Testis (tissue), 2 donors: ENCODE measurements at regions not wholly inside any gene's neighbourhood (a gene's known extent, or its start where the extent isn't known, plus 50 kb on each side); places are given as distances from the start of the nearest gene placed in this dataset.

ENCODE experiments used
- DNase-seq: peaks from one replicate; pipeline ENCODE4 v3.0.0-alpha.2; 2019
- H3K27ac ChIP-seq, 2 donors: fragments of 200-600 bp; sonication (generic); one replicate each; pipeline ENCODE4 v1.5.1; 2019
- H3K27me3 ChIP-seq: fragments of 200-600 bp; sonication (generic); one replicate; pipeline ENCODE4 v1.5.1; 2019
- H3K36me3 ChIP-seq: fragments of 200-600 bp; sonication (generic); one replicate; pipeline ENCODE4 v1.5.1; 2017; ENCODE audit warnings: low read depth; ENCODE audit errors: missing control alignments
- H3K4me1 ChIP-seq: fragments of 200-600 bp; sonication (generic); one replicate; pipeline ENCODE4 v1.5.1; 2019
- H3K4me3 ChIP-seq, 2 donors: fragments of 200-600 bp; sonication (generic); one replicate each; pipeline ENCODE4 v1.5.1; 2017 to 2019
- H3K9me3 ChIP-seq: fragments of 200-600 bp; sonication (generic); one replicate; pipeline ENCODE4 v1.5.1; 2017
- POLR2A ChIP-seq: fragments of 450-650 bp; IDR thresholded peaks from one replicate; pipeline ENCODE4 v1.6.1; 2017; ENCODE audit warnings: antibody characterized with exemption, mild to moderate bottlenecking, moderate library complexity
- WGBS, 2 donors: methylation state at CpG; one replicate each; pipeline ENCODE4 v1.1.5; 2018; 5-methylcytosine and 5-hydroxymethylcytosine counted together
- intact Hi-C: fragments of 100-400 bp; cut with DNase I; formaldehyde crosslinking; loops from one replicate; pipeline ENCODE4 v1.15.1; 2023; ENCODE audit warnings: low total_unique reads
- TF ChIP-seq, protein P1 (sequence below), 3 experiments: fragments of 450-650 bp in 2 of 3; fragments of 200-600 bp in 1 of 3; sonication (generic) in 1 of 3; IDR thresholded peaks; one replicate each; pipeline ENCODE4 v1.5.1; 2016 to 2019; ENCODE audit warnings: antibody characterized with exemption in 3 of 3, mild to moderate bottlenecking in 2 of 3, moderate library complexity in 1 of 3

GRCh38 chr1:168631671-168632400 is 55.4 kb downstream of the XCL1 start:
- Histone ChIP-seq H3K27me3 (no peaks in the 10 kb centered on the region), H3K36me3 (no peaks in the 10 kb centered on the region), H3K4me3 (no peak overlapping the region), H3K27ac (no peak overlapping the region), H3K9me3 (no peaks in the 10 kb centered on the region), H3K4me1 (no peaks in the 10 kb centered on the region)
- TF ChIP-seq POLR2A = no peak
- TF ChIP-seq, protein P1, sequence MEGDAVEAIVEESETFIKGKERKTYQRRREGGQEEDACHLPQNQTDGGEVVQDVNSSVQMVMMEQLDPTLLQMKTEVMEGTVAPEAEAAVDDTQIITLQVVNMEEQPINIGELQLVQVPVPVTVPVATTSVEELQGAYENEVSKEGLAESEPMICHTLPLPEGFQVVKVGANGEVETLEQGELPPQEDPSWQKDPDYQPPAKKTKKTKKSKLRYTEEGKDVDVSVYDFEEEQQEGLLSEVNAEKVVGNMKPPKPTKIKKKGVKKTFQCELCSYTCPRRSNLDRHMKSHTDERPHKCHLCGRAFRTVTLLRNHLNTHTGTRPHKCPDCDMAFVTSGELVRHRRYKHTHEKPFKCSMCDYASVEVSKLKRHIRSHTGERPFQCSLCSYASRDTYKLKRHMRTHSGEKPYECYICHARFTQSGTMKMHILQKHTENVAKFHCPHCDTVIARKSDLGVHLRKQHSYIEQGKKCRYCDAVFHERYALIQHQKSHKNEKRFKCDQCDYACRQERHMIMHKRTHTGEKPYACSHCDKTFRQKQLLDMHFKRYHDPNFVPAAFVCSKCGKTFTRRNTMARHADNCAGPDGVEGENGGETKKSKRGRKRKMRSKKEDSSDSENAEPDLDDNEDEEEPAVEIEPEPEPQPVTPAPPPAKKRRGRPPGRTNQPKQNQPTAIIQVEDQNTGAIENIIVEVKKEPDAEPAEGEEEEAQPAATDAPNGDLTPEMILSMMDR (IDR thresholded peaks at IDR 0.05) = no peak
- WGBS, 2 donors = 88 to 94% methylated on average over 7 of the region's 7 CpGs
- no peak for DNase-seq
- intact Hi-C loops = no loop called here

DNA sequence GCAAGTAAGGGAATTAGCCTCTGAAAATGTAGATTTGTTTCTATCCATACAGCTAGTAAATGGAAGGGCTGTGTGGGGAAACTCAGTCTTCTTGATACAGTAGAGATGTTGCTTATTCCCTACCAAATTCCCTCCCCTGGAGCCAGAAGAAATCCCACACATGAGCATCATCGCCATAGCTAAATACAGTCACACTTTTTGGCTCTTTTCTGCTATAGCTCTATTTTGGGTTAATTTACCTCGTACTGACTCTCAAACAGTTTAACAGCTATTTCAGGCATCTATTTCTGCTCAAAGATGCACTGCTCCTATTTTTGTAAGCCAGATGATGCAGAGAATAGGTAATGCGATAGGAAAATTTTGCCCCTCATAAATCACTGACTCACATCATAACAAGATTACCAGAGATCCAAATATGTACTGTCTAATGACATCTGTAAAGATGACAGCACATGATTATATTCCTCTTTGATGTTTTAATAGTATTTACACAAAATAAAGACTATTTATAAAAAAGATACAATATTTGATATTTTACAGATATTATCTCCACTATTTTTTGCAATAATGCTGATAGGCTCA is 58.6 kb downstream of the XCL1 start:
- no peak overlapping the region for H3K27ac ChIP-seq
- intact Hi-C loops = no loop called here
- no peak overlapping the region for H3K4me3 ChIP-seq
- no peak for DNase-seq
- TF ChIP-seq, protein P1 (IDR thresholded peaks at IDR 0.05) = no peak
- no peak for TF ChIP-seq POLR2A
- 68 to 69% methylated on average over 3 of the region's 3 CpGs for WGBS, 2 donors
- H3K36me3 ChIP-seq = no peaks in the 10 kb centered on the region
- peaks cover 4% of the 10 kb centered on the region for H3K4me1 ChIP-seq
- no peaks in the 10 kb centered on the region for H3K9me3 ChIP-seq
- H3K27me3 ChIP-seq = no peaks in the 10 kb centered on the region

GRCh38 chr1:168636200-168636599 is 59.8 kb downstream of the XCL1 start:
- no peak for DNase-seq
- no peak overlapping the region for H3K4me3 ChIP-seq
- H3K4me1 ChIP-seq = peaks cover 4% of the 10 kb centered on the region
- no peak for TF ChIP-seq POLR2A
- TF ChIP-seq, protein P1 (IDR thresholded peaks at IDR 0.05) = no peak
- intact Hi-C loops = no loop called here
- no peaks in the 10 kb centered on the region for H3K9me3 ChIP-seq
- H3K27ac ChIP-seq = peak overlapping the region in 1 of 2 donors; percentile 12
- H3K27me3 ChIP-seq = no peaks in the 10 kb centered on the region
- WGBS, 2 donors = 41 to 50% methylated on average over 1 of the region's 1 CpG
- H3K36me3 ChIP-seq = no peaks in the 10 kb centered on the region

- Histone ChIP-seq H3K27ac (peak overlapping the region in 1 of 2 donors; percentile 12), H3K4me3 (no peak overlapping the region), H3K9me3 (no peaks in the 10 kb centered on the region), H3K27me3 (no peaks in the 10 kb centered on the region), H3K36me3 (no peaks in the 10 kb centered on the region), H3K4me1 (peaks cover 4% of the 10 kb centered on the region)
- intact Hi-C loops = no loop called here
- TF ChIP-seq, protein P1 (IDR thresholded peaks at IDR 0.05) = no peak
- TF ChIP-seq POLR2A = no peak
- whole genome bisulfite sequencing, 2 donors = 21 to 22% methylated on average over 1 of the region's 1 CpG
- DNase-seq = peak; percentile 36
Measured at GRCh38 chr1:168636642-168637111, 60.3 kb downstream of the XCL1 start.
